Neural crest cell (in vitro differentiated cells): ENCODE measurements at regions not wholly inside any gene's neighbourhood (a gene's known extent, or its start where the extent isn't known, plus 50 kb on each side); places are given as distances from the start of the nearest gene placed in this dataset.
"Not testable (repeated sequence)": the region's sequence is repeated elsewhere in the genome, so short reads cannot be mapped to it uniquely, and the experiment has no call there.

Experiments used
- DNase-seq: peaks from one replicate; pipeline ENCODE4 v3.0.0; 2021; ENCODE audit warnings: low read depth, mixed read lengths, low spot score
- H3K27ac Mint-ChIP-seq: one replicate; pipeline ENCODE4 v1.8.0; 2021; ENCODE audit warnings: mild to moderate bottlenecking, mixed read lengths; ENCODE audit not compliant: unreplicated experiment
- H3K27me3 Mint-ChIP-seq: 2 replicates; pipeline ENCODE4 v1.8.0; 2021; ENCODE audit warnings: low read depth, mild to moderate bottlenecking, mixed read lengths
- H3K36me3 Mint-ChIP-seq: 2 replicates; pipeline ENCODE4 v1.8.0; 2021; ENCODE audit warnings: low read depth, mild to moderate bottlenecking, mixed read lengths
- H3K4me1 Mint-ChIP-seq: 2 replicates; pipeline ENCODE4 v1.8.0; 2021; ENCODE audit warnings: mixed read lengths
- H3K4me3 Mint-ChIP-seq: one replicate; pipeline ENCODE4 v1.8.0; 2021; ENCODE audit warnings: mild to moderate bottlenecking, mixed read lengths
- H3K9me3 Mint-ChIP-seq: 2 replicates; pipeline ENCODE4 v1.8.0; 2021; ENCODE audit warnings: mixed read lengths
- TF ChIP-seq, protein P1 (sequence below): fragments of 200-600 bp; sonication (generic); conservative IDR thresholded peaks from 2 replicates; pipeline ENCODE4 v1.5.0; 2021; ENCODE audit warnings: antibody characterized with exemption, mild to moderate bottlenecking

DNA sequence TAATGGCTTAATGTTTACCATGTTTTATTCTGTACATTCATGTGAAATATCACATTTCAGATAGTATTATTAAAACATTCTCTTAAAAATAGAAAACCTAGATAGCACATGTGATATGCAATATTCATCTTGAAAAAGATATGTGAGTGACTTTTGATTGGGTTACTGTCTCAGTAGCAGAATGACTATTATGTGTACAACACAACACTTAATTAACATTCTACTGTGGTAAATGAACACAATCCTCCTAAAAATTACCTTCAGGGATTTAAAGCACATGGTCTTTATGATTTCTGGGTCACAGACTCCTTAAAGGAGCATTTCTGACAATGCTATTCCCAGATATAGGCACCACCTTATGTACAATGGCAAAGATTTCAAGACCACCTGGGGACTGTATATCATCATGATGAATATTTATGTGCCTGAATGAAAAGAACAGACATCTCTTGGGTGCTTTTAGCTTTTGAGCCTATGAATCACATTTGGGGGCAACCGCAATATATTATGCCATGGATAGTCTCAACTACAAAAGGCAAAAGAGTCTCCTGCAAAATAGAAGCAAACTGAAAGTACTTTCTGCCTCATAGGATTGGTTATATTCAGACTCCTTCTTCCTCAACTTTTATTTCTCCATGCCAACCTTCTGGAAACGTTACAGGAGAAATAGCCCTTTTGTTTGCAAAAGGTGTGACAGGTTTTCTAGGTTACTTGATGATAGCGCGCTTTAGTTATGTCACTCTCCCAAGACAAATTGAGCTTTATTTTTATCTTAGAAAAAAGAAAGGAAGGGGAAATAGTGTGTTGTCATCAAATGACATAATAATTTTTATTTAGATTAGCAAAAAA is 259.0 kb downstream of the CALCRL start:
- TF ChIP-seq, protein P1, sequence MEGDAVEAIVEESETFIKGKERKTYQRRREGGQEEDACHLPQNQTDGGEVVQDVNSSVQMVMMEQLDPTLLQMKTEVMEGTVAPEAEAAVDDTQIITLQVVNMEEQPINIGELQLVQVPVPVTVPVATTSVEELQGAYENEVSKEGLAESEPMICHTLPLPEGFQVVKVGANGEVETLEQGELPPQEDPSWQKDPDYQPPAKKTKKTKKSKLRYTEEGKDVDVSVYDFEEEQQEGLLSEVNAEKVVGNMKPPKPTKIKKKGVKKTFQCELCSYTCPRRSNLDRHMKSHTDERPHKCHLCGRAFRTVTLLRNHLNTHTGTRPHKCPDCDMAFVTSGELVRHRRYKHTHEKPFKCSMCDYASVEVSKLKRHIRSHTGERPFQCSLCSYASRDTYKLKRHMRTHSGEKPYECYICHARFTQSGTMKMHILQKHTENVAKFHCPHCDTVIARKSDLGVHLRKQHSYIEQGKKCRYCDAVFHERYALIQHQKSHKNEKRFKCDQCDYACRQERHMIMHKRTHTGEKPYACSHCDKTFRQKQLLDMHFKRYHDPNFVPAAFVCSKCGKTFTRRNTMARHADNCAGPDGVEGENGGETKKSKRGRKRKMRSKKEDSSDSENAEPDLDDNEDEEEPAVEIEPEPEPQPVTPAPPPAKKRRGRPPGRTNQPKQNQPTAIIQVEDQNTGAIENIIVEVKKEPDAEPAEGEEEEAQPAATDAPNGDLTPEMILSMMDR = no peak
- no peaks in the 10 kb centered on the region for H3K9me3 Mint-ChIP-seq
- no peaks in the 10 kb centered on the region for H3K36me3 Mint-ChIP-seq
- H3K4me1 Mint-ChIP-seq = peaks cover 6% of the 10 kb centered on the region
- no peak overlapping the region for H3K27ac Mint-ChIP-seq
- no peak for DNase-seq
- no peaks in the 10 kb centered on the region for H3K27me3 Mint-ChIP-seq
- no peak overlapping the region for H3K4me3 Mint-ChIP-seq

DNA sequence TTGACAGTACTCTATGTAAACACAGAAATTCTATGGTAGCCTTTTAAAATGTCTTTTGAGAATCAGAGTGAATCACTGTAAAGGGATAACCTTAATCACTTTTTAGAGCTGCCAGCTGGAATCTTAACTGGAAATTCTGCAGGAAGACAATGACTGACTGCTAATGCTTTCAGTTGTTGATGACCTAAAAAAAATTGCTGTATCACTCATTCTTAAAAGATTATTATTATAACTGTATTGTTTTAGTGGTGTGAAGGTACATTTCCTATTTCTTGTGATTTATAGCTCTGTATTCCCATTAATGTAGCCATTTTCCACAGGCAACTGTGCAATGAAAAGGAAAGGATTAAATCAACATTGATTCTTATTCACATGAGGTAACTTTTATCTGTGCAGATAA is 260.5 kb downstream of the CALCRL start:
- no peak overlapping the region for H3K4me3 Mint-ChIP-seq
- peaks cover 5% of the 10 kb centered on the region for H3K36me3 Mint-ChIP-seq
- DNase-seq = no peak
- no peaks in the 10 kb centered on the region for H3K27me3 Mint-ChIP-seq
- H3K4me1 Mint-ChIP-seq = peaks cover 6% of the 10 kb centered on the region
- peaks cover 8% of the 10 kb centered on the region for H3K9me3 Mint-ChIP-seq
- TF ChIP-seq, protein P1 = no peak
- no peak overlapping the region for H3K27ac Mint-ChIP-seq

DNA sequence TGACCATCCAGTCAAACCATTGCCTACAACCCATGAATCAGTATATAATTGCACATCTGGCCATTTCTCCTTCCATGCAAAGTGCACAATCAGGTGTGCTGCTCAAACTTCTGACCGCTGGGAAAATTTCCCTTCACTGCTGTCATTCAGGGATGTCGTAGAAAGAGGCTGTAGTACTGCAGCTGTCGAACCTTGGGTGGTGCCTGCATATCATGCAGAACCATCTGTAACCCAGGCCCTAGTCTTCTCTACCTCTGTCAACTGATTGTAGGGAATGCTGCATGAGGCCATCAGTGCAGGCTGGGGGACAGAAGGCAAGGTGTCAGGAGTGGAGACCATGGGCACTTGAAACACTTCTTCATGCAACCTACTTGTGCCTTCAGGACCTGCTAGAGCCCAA is 267.5 kb downstream of the CALCRL start:
- no peak overlapping the region for H3K4me3 Mint-ChIP-seq
- H3K27me3 Mint-ChIP-seq = no peaks in the 10 kb centered on the region
- peaks cover 10% of the 10 kb centered on the region for H3K9me3 Mint-ChIP-seq
- no peak overlapping the region for H3K27ac Mint-ChIP-seq
- peaks cover 5% of the 10 kb centered on the region for H3K36me3 Mint-ChIP-seq
- H3K4me1 Mint-ChIP-seq = no peaks in the 10 kb centered on the region
- TF ChIP-seq, protein P1 = no peak
- no peak for DNase-seq

DNA sequence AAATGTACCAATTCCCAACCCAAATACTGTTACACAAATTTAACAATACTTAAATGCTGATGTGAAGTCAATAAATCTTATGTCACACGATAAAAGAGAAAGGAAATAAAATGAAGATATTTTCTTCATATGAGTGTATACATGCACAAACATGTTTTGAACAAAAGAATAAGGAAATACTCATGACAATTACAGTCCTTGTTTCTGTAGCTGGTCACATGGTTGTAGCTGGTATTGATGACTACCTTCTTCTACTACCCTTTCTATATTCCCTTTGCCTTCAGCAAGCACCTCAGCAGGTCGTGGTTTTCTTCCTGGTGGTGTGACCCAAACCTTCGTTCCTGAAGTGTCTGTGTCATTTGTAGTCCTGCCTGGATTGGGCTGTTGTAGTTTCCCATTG is 269.2 kb downstream of the CALCRL start:
- not testable (repeated sequence) for H3K4me3 Mint-ChIP-seq, H3K27ac Mint-ChIP-seq, H3K27me3 Mint-ChIP-seq, DNase-seq, H3K36me3 Mint-ChIP-seq, H3K4me1 Mint-ChIP-seq
- H3K9me3 Mint-ChIP-seq = peaks cover 12% of the 10 kb centered on the region

DNA sequence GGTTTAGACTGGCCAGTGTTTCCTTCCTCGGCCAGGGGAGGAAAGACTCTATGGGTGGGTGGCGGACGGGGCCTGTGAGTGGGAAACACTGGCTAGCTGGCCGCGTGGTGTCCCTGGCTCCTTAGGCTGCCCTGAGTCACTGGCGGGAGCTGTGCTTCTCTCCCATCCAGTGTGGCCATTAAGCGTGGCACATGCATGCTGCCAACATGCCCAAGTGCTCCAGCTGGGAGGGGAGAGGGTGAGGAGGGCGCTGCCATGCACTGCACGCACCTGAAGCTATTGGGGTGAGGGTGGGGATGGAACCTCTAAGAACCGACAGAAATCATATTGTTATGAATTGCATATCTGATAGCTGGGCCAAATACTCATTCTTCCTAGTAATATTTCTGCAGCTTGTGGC is 270.8 kb downstream of the CALCRL start:
- Mint-ChIP-seq H3K9me3 (peaks cover 4% of the 10 kb centered on the region), H3K36me3 (no peaks in the 10 kb centered on the region), H3K27ac (no peak overlapping the region), H3K27me3 (no peaks in the 10 kb centered on the region), H3K4me3 (no peak overlapping the region), H3K4me1 (no peaks in the 10 kb centered on the region)
- DNase-seq = no peak
- TF ChIP-seq, protein P1 = no peak

DNA sequence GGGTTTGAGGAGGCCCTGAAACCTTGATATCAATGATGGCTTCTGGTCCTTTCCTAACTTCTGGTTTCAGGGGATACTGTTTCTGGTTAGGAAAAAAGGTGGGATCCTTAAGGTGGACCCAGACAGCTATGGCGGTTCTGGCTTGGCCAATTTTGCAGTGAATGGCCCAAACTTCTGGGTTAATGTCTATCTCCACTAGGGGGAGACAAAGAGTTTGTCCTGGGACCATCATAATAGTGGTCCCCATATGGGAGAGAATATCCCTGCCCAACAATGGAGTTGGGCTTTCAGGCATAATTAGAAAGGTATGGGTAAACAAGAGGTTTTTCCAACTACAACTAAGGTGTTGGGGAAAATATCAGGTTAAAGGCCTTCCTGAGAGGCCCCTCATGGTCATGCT is 273.5 kb downstream of the CALCRL start:
- Mint-ChIP-seq H3K9me3 (peaks cover 5% of the 10 kb centered on the region), H3K4me3 (no peak overlapping the region)

More for the DNA sequence above, 273.5 kb downstream of the CALCRL start:
- TF ChIP-seq, protein P1 = peak; percentile 45
- DNase-seq = no peak
- H3K27me3 Mint-ChIP-seq = no peaks in the 10 kb centered on the region
- H3K36me3 Mint-ChIP-seq = no peaks in the 10 kb centered on the region
- peaks cover 6% of the 10 kb centered on the region for H3K4me1 Mint-ChIP-seq
- no peak overlapping the region for H3K27ac Mint-ChIP-seq
